IMR-90 (cell line): ENCODE measurements at regions not wholly inside any gene's neighbourhood (a gene's known extent, or its start where the extent isn't known, plus 50 kb on each side); places are given as distances from the start of the nearest gene placed in this dataset.
A peak's percentile ranks its signal among the peaks of the same experiment; 100 is the strongest.

Experiments used
- CEBPB ChIP-seq: IDR thresholded peaks from 2 replicates; pipeline ENCODE4 v1.6.1; 2012; ENCODE audit warnings: low read depth, low read length, improper control_type of control experiment
- CHD1 ChIP-seq: IDR thresholded peaks from 2 replicates; pipeline ENCODE4 v1.6.1; 2012; ENCODE audit warnings: low read depth, low read length, improper control_type of control experiment
- CTCF ChIP-seq: conservative IDR thresholded peaks from 2 replicates; pipeline ENCODE4 v1.5.1; 2012; ENCODE audit warnings: mild to moderate bottlenecking, low read depth, low read length, improper control_type of control experiment
- ELK1 ChIP-seq: fragments of 150-350 bp; IDR thresholded peaks from 2 replicates; pipeline ENCODE4 v1.6.1; 2016; ENCODE audit warnings: low read depth, mild to moderate bottlenecking, low read length, moderate library complexity, borderline replicate concordance
- FOS ChIP-seq: fragments of 150-350 bp; IDR thresholded peaks from 2 replicates; pipeline ENCODE4 v1.6.1; 2016; ENCODE audit warnings: low read depth, low read length
- MXI1 ChIP-seq: IDR thresholded peaks from 2 replicates; pipeline ENCODE4 v1.6.1; 2012; ENCODE audit warnings: low read depth, mild to moderate bottlenecking, low read length, moderate library complexity, borderline replicate concordance
- POLR2A ChIP-seq: IDR thresholded peaks from 2 replicates; pipeline ENCODE4 v1.6.1; 2012; ENCODE audit warnings: mild to moderate bottlenecking, low read depth, low read length
- RAD21 ChIP-seq: IDR thresholded peaks from 2 replicates; pipeline ENCODE4 v1.6.1; 2012; ENCODE audit warnings: low read length, improper control_type of control experiment
- RCOR1 ChIP-seq: IDR thresholded peaks from 2 replicates; pipeline ENCODE4 v1.6.1; 2012; ENCODE audit warnings: mild to moderate bottlenecking, low read length, improper control_type of control experiment; ENCODE audit not compliant: insufficient replicate concordance
- RFX5 ChIP-seq: IDR thresholded peaks from 2 replicates; pipeline ENCODE4 v1.8.0; 2012; ENCODE audit warnings: low read depth, mild to moderate bottlenecking, low read length, moderate library complexity
- SMC3 ChIP-seq: fragments of 150-350 bp; IDR thresholded peaks from 2 replicates; pipeline ENCODE4 v1.6.1; 2016; ENCODE audit warnings: low read depth, mild to moderate bottlenecking, antibody characterized with exemption, low read length, moderate library complexity
- USF2 ChIP-seq: fragments of 150-350 bp; IDR thresholded peaks from 2 replicates; pipeline ENCODE4 v1.6.1; 2017; ENCODE audit warnings: mild to moderate bottlenecking, antibody characterized with exemption, low read length, low read depth

- TF ChIP-seq POLR2A (no peak), CTCF (no peak), SMC3 (no peak), RCOR1 (no peak), MXI1 (no peak), RFX5 (no peak), FOS (peak; percentile 75), ELK1 (no peak), RAD21 (no peak), USF2 (no peak), CHD1 (no peak), CEBPB (no peak)
Measured at GRCh38 chr6:134787261-134787877, 162.5 kb downstream of the ALDH8A1 start.
